Neural cell (in vitro differentiated cells): ENCODE measurements at regions not wholly inside any gene's neighbourhood (a gene's known extent, or its start where the extent isn't known, plus 50 kb on each side); places are given as distances from the start of the nearest gene placed in this dataset.

Experiments
- H2AFZ ChIP-seq: fragments of 200-600, 300-800 bp; sonication (generic), shearing (Covaris generic); 2 replicates; pipeline ENCODE4 v1.6.0; 2014; ENCODE audit warnings: low read depth, mild to moderate bottlenecking, antibody characterized with exemption, low read length, moderate library complexity
- H3F3A ChIP-seq: fragments of 200-600 bp; shearing (Covaris generic); 2 replicates; pipeline ENCODE4 v1.6.1; 2016; ENCODE audit warnings: mild to moderate bottlenecking, moderate library complexity, mixed read lengths, antibody characterized with exemption, low read length; ENCODE audit not compliant: insufficient read depth, poor library complexity, severe bottlenecking
- H3K27ac ChIP-seq: fragments of 200-600, 300-800 bp; sonication (generic), shearing (Covaris generic); 2 replicates; pipeline ENCODE4 v1.5.1; 2014; ENCODE audit warnings: mild to moderate bottlenecking, low read length, moderate library complexity
- H3K27me3 ChIP-seq: fragments of 300-800, 200-600 bp; sonication (generic), shearing (Covaris generic); 2 replicates; pipeline ENCODE4 v1.6.0; 2014; ENCODE audit warnings: mild to moderate bottlenecking, low read depth, low read length, moderate library complexity; ENCODE audit not compliant: insufficient read depth
- H3K36me3 ChIP-seq: fragments of 300-800, 200-600 bp; sonication (generic), shearing (Covaris generic); 2 replicates; pipeline ENCODE4 v1.5.1; 2014; ENCODE audit warnings: mild to moderate bottlenecking, antibody characterized with exemption, low read length, moderate library complexity; ENCODE audit not compliant: insufficient read depth
- H3K4me2 ChIP-seq: fragments of 300-800, 200-600 bp; sonication (generic), shearing (Covaris generic); 2 replicates; pipeline ENCODE4 v1.6.0; 2014; ENCODE audit warnings: mild to moderate bottlenecking, low read length
- H3K4me3 ChIP-seq: fragments of 300-800, 200-600 bp; sonication (generic), shearing (Covaris generic); 2 replicates; pipeline ENCODE4 v1.5.1; 2014; ENCODE audit warnings: mild to moderate bottlenecking, low read length, moderate library complexity
- H3K79me2 ChIP-seq: fragments of 200-600 bp; shearing (Covaris generic); replicated peaks from 2 replicates; pipeline ENCODE4 v1.6.0; 2014; ENCODE audit warnings: mild to moderate bottlenecking, low read length, moderate library complexity; ENCODE audit not compliant: insufficient read depth
- H3K9ac ChIP-seq: fragments of 300-800, 200-600 bp; sonication (generic), shearing (Covaris generic); 2 replicates; pipeline ENCODE4 v1.6.1; 2016; ENCODE audit warnings: mild to moderate bottlenecking, low read length, mixed read lengths
- H3K9me2 ChIP-seq: fragments of 200-600 bp; shearing (Covaris generic); 2 replicates; pipeline ENCODE4 v1.6.1; 2016; ENCODE audit warnings: mild to moderate bottlenecking, low read length, mixed read lengths; ENCODE audit not compliant: insufficient read depth
- H3K9me3 ChIP-seq: fragments of 200-600, 300-800 bp; sonication (generic), shearing (Covaris generic); 2 replicates; pipeline ENCODE4 v1.6.1; 2016; ENCODE audit warnings: mild to moderate bottlenecking, mixed run types, low read length, moderate library complexity, mixed read lengths
- H4K20me1 ChIP-seq: fragments of 200-600 bp; shearing (Covaris generic); 2 replicates; pipeline ENCODE4 v1.6.1; 2016; ENCODE audit warnings: mild to moderate bottlenecking, mixed run types; ENCODE audit not compliant: insufficient read depth
- CTCF ChIP-seq: fragments of 450-650 bp; IDR thresholded peaks from 2 replicates; pipeline ENCODE4 v1.5.1; 2014; ENCODE audit warnings: antibody characterized with exemption, mild to moderate bottlenecking, moderate library complexity; ENCODE audit not compliant: poor library complexity, severe bottlenecking
- EP300 ChIP-seq: fragments of 450-650 bp; conservative IDR thresholded peaks from 2 replicates; pipeline ENCODE4 v1.6.1; 2014; ENCODE audit warnings: antibody characterized with exemption, mild to moderate bottlenecking, moderate library complexity; ENCODE audit not compliant: poor library complexity, severe bottlenecking
- EZH2 ChIP-seq: fragments of 200-600, 300-800 bp; shearing (Covaris generic), sonication (generic); IDR thresholded peaks from 2 replicates; pipeline ENCODE4 v1.6.1; 2014; ENCODE audit warnings: antibody characterized with exemption, low read length, borderline replicate concordance, mild to moderate bottlenecking; ENCODE audit not compliant: insufficient read depth, poor library complexity, severe bottlenecking
- MXI1 ChIP-seq: fragments of 450-650 bp; conservative IDR thresholded peaks from 2 replicates; pipeline ENCODE4 v1.6.1; 2014; ENCODE audit warnings: antibody characterized with exemption, mild to moderate bottlenecking; ENCODE audit not compliant: poor library complexity, severe bottlenecking
- POLR2AphosphoS5 ChIP-seq: IDR thresholded peaks from 2 replicates; pipeline ENCODE4 v1.6.1; 2012
- RAD21 ChIP-seq: fragments of 450-650 bp; conservative IDR thresholded peaks from 2 replicates; pipeline ENCODE4 v1.6.1; 2014; ENCODE audit warnings: antibody characterized with exemption, mild to moderate bottlenecking, moderate library complexity
- REST ChIP-seq: IDR thresholded peaks from 2 replicates; pipeline ENCODE4 v1.6.1; 2012; ENCODE audit warnings: borderline replicate concordance
- SMC3 ChIP-seq: fragments of 450-650 bp; conservative IDR thresholded peaks from 2 replicates; pipeline ENCODE4 v1.6.1; 2014; ENCODE audit warnings: antibody characterized with exemption, mild to moderate bottlenecking, moderate library complexity; ENCODE audit not compliant: poor library complexity
- TAF1 ChIP-seq: IDR thresholded peaks from 2 replicates; pipeline ENCODE4 v1.6.1; 2012; ENCODE audit warnings: low read depth

GRCh38 chr2:158004126-158004764, 97.4 kb upstream of the UPP2 start:
- Histone ChIP-seq H3K4me2 (no peak overlapping the region), H3K4me3 (no peak overlapping the region), H3K9me2 (no peaks in the 10 kb centered on the region), H3K9me3 (no peaks in the 10 kb centered on the region), H4K20me1 (no peaks in the 10 kb centered on the region), H3K79me2 (no peaks in the 10 kb centered on the region), H3K36me3 (no peaks in the 10 kb centered on the region), H3K27ac (no peak overlapping the region), H2AFZ (no peak overlapping the region), H3K27me3 (no peaks in the 10 kb centered on the region), H3K9ac (no peak overlapping the region), H3F3A (no peaks in the 10 kb centered on the region)
- TF ChIP-seq EZH2 (no peak), RAD21 (no peak), POLR2AphosphoS5 (no peak), TAF1 (no peak), REST (no peak), MXI1 (no peak), SMC3 (no peak), CTCF (no peak), EP300 (no peak)

- no peaks in the 10 kb centered on the region for H3F3A ChIP-seq
- no peaks in the 10 kb centered on the region for H3K9me2 ChIP-seq
- TF ChIP-seq REST, result no peak
- no peak for TF ChIP-seq POLR2AphosphoS5
- no peak for TF ChIP-seq SMC3
- no peak for TF ChIP-seq TAF1
- no peak for TF ChIP-seq CTCF
- no peak for TF ChIP-seq MXI1
- no peak for TF ChIP-seq RAD21
- no peak overlapping the region for H3K27ac ChIP-seq
- no peaks in the 10 kb centered on the region for H3K79me2 ChIP-seq
- H3K9ac ChIP-seq, result no peak overlapping the region
- no peaks in the 10 kb centered on the region for H4K20me1 ChIP-seq
- no peak overlapping the region for H3K4me2 ChIP-seq
- no peak overlapping the region for H3K4me3 ChIP-seq
- H2AFZ ChIP-seq, result no peak overlapping the region
- no peaks in the 10 kb centered on the region for H3K36me3 ChIP-seq
- no peaks in the 10 kb centered on the region for H3K9me3 ChIP-seq
- no peaks in the 10 kb centered on the region for H3K27me3 ChIP-seq
These were observed 99.6 kb upstream of the UPP2 start for GRCh38 chr2:158002079-158002478.
